Parathyroid adenoma (tissue), 2 donors: ENCODE measurements at regions not wholly inside any gene's neighbourhood (a gene's known extent, or its start where the extent isn't known, plus 50 kb on each side); places are given as distances from the start of the nearest gene placed in this dataset.
A peak's percentile ranks its signal among the peaks of the same experiment; 100 is the strongest.
"Not testable (repeated sequence)": the region's sequence is repeated elsewhere in the genome, so short reads cannot be mapped to it uniquely, and the experiment has no call there.

Source experiments
- H2AFZ ChIP-seq: fragments of 300-600 bp; sonication (generic); one replicate; pipeline ENCODE4 v1.7.0; 2017; ENCODE audit warnings: antibody characterized with exemption, mild to moderate bottlenecking
- H3K27ac ChIP-seq: fragments of 300-600 bp; sonication (generic); one replicate; pipeline ENCODE4 v1.7.0; 2017
- H3K27me3 ChIP-seq: fragments of 300-600 bp; sonication (generic); one replicate; pipeline ENCODE4 v1.7.0; 2017; ENCODE audit warnings: low read length; ENCODE audit not compliant: control insufficient read depth, insufficient read depth
- H3K36me3 ChIP-seq: fragments of 300-600 bp; sonication (generic); one replicate; pipeline ENCODE4 v1.7.0; 2017; ENCODE audit warnings: low read length; ENCODE audit not compliant: control insufficient read depth, insufficient read depth
- H3K4me1 ChIP-seq: fragments of 300-600 bp; sonication (generic); one replicate; pipeline ENCODE4 v1.7.0; 2017; ENCODE audit warnings: control low read depth
- H3K4me2 ChIP-seq: fragments of 300-600 bp; sonication (generic); one replicate; pipeline ENCODE4 v1.7.0; 2017; ENCODE audit warnings: low read length
- H3K4me3 ChIP-seq: fragments of 300-600 bp; sonication (generic); one replicate; pipeline ENCODE4 v1.7.0; 2017; ENCODE audit warnings: low read depth, low read length
- H3K79me2 ChIP-seq: fragments of 300-600 bp; sonication (generic); one replicate; pipeline ENCODE4 v1.7.0; 2017; ENCODE audit warnings: control low read depth
- H3K9ac ChIP-seq: fragments of 300-600 bp; sonication (generic); one replicate; pipeline ENCODE4 v1.7.0; 2017; ENCODE audit warnings: mild to moderate bottlenecking
- H3K9me3 ChIP-seq: fragments of 300-600 bp; sonication (generic); one replicate; pipeline ENCODE4 v1.7.0; 2017; ENCODE audit warnings: low read length; ENCODE audit not compliant: control insufficient read depth
- TF ChIP-seq, protein P1 (sequence below): fragments of 300-600 bp; sonication (generic); IDR thresholded peaks from one replicate; pipeline ENCODE4 v1.7.0; 2017; ENCODE audit warnings: antibody characterized with exemption, mild to moderate bottlenecking
- donor health status: primary hyperparathyroidism.

DNA sequence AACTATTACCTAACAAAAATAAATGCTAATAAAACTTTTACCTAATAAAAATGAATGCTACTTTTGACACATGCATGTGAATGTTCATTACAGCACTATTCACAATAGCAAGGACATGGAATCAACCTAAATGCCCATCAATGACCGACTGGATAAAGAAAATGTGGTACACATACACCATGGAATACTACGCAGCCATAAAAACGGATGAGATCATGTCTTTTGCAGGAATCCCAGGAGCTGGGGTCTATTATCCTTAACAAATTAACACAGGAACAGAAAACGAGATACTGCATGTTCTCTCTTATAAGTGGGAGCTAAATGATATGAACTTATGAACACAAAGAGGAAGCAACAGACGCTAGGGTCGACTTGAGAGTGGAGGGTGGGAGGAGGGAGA is 88.1 kb upstream of the FAM204A start:
- Histone ChIP-seq H3K4me2 (no peak overlapping the region), H3K79me2 (no peaks in the 10 kb centered on the region), H3K4me3 (no peak overlapping the region), H3K27me3 (no peaks in the 10 kb centered on the region), H3K4me1 (no peaks in the 10 kb centered on the region), H3K27ac (no peak overlapping the region), H2AFZ (no peak overlapping the region), H3K9ac (no peak overlapping the region), H3K36me3 (no peaks in the 10 kb centered on the region), H3K9me3 (no peaks in the 10 kb centered on the region)
- TF ChIP-seq, protein P1, sequence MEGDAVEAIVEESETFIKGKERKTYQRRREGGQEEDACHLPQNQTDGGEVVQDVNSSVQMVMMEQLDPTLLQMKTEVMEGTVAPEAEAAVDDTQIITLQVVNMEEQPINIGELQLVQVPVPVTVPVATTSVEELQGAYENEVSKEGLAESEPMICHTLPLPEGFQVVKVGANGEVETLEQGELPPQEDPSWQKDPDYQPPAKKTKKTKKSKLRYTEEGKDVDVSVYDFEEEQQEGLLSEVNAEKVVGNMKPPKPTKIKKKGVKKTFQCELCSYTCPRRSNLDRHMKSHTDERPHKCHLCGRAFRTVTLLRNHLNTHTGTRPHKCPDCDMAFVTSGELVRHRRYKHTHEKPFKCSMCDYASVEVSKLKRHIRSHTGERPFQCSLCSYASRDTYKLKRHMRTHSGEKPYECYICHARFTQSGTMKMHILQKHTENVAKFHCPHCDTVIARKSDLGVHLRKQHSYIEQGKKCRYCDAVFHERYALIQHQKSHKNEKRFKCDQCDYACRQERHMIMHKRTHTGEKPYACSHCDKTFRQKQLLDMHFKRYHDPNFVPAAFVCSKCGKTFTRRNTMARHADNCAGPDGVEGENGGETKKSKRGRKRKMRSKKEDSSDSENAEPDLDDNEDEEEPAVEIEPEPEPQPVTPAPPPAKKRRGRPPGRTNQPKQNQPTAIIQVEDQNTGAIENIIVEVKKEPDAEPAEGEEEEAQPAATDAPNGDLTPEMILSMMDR, result no peak

DNA sequence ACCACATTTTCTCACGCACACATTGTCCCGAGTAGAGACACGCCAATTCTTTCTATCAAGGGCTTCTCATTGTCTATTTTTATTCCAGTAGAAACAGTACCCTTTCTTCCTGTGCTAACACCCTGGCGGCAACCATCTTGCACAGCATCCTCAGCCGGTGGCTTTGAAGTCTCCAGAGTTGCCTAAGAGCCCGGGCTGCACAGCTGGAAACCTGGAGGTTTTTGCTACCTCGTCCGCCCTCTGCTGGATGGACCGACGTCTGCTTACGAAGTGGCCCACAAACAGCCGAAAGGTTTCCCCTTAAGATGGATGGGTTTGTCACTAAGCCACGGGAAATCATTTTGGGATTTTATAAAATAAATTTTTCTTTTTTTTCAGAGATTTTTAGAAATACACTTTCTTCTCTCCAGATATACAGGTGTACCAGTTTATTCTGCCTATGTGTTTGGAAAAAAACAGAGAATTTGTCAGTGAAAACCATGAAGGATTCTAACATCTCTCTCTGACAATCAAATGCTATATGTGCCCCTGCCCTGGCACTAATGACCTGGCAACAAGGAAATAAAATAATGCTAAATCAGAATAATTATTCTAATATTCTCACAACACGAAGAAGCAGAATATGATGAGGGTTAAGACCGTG is 81.8 kb upstream of the FAM204A start:
- no peak overlapping the region for H3K9ac ChIP-seq
- H3K4me1 ChIP-seq, result no peaks in the 10 kb centered on the region
- no peak overlapping the region for H2AFZ ChIP-seq
- H3K9me3 ChIP-seq, result no peaks in the 10 kb centered on the region
- H3K27me3 ChIP-seq, result no peaks in the 10 kb centered on the region
- TF ChIP-seq, protein P1, result peak; percentile 62
- H3K4me2 ChIP-seq, result no peak overlapping the region
- H3K27ac ChIP-seq, result no peak overlapping the region
- no peaks in the 10 kb centered on the region for H3K36me3 ChIP-seq
- H3K4me3 ChIP-seq, result no peak overlapping the region
- no peaks in the 10 kb centered on the region for H3K79me2 ChIP-seq

DNA sequence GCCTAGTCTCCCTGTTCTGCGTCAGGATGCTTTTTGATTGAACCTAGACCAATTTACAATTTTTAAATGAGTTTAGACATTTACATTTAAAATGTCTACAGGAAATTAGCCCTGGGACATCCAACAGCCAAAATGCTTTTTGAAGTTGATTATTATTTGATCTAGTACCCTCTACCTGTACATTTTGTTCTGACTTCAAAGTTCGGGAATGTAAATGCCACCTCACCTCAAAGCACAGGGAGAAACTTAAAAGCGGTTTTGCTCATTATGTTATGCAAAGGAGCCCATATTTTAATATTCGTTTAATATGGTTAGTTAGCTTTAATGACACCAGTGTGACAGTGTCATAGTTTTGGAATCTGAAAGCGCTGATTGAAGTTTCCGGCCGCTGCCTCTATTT is 80.1 kb upstream of the FAM204A start:
- H3K36me3 ChIP-seq, result no peaks in the 10 kb centered on the region
- no peaks in the 10 kb centered on the region for H3K79me2 ChIP-seq
- TF ChIP-seq, protein P1, result no peak
- no peak overlapping the region for H2AFZ ChIP-seq
- no peak overlapping the region for H3K9ac ChIP-seq
- no peaks in the 10 kb centered on the region for H3K9me3 ChIP-seq
- no peaks in the 10 kb centered on the region for H3K27me3 ChIP-seq
- no peaks in the 10 kb centered on the region for H3K4me1 ChIP-seq
- no peak overlapping the region for H3K4me3 ChIP-seq
- H3K27ac ChIP-seq, result no peak overlapping the region
- no peak overlapping the region for H3K4me2 ChIP-seq

DNA sequence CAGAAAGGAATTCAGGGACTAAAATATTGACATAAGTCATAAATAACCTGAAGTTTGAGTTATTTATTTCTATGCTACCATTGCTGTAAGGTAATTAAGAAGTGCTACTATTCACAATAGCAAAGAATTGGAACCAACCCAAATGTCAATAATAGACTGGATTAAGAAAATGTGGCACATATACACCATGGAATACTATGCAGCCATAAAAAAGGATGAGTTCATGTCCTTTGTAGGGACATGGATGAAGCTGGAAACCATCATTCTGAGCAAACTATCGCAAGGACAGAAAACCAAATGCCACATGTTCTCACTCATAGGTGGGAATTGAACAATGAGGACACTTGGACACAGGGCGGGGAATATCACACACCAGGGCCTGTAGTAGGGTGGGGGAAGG is 77.9 kb upstream of the FAM204A start:
- not testable (repeated sequence) for H3K79me2 ChIP-seq, H3K4me1 ChIP-seq, H3K9ac ChIP-seq, H2AFZ ChIP-seq, H3K4me2 ChIP-seq, H3K27ac ChIP-seq, H3K27me3 ChIP-seq, H3K4me3 ChIP-seq, H3K36me3 ChIP-seq, H3K9me3 ChIP-seq

DNA sequence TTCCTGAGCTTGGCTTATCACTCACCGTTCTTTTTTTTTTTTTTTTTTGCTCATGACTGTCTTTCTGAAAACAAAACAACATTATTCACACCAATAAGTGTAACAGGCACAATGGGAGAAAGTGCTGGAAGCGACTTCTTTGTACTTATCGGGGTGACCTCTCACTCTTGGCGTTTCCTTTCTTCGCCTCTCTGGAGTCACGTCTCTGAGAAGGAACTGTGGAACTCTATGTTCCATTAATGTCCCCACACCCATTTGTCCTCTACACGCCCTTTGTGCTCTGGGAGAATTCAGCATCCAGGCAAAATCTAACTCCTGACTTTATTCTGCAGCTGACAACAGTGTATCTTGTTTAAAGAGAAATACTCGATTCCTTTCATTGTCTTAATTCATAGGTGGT is 70.8 kb upstream of the FAM204A start:
- H3K9me3 ChIP-seq, result no peaks in the 10 kb centered on the region
- H3K4me3 ChIP-seq, result no peak overlapping the region
- H3K36me3 ChIP-seq, result no peaks in the 10 kb centered on the region
- TF ChIP-seq, protein P1, result no peak
- no peaks in the 10 kb centered on the region for H3K79me2 ChIP-seq
- no peak overlapping the region for H3K9ac ChIP-seq
- H3K27me3 ChIP-seq, result no peaks in the 10 kb centered on the region
- H3K27ac ChIP-seq, result no peak overlapping the region
- H2AFZ ChIP-seq, result no peak overlapping the region
- H3K4me1 ChIP-seq, result no peaks in the 10 kb centered on the region
- no peak overlapping the region for H3K4me2 ChIP-seq
